Tibial nerve (tissue), 4 donors: ENCODE measurements at regions not wholly inside any gene's neighbourhood (a gene's known extent, or its start where the extent isn't known, plus 50 kb on each side); places are given as distances from the start of the nearest gene placed in this dataset.

Experiments
- EP300 ChIP-seq, 2 donors: sonication (generic); formaldehyde crosslinking; IDR thresholded peaks; one replicate each; pipeline ENCODE4 v1.6.1; 2017; ENCODE audit warnings: antibody characterized with exemption in 2 of 2, mild to moderate bottlenecking in 1 of 2
- POLR2A ChIP-seq, 2 donors: fragments of 450-650 bp; IDR thresholded peaks; one replicate each; pipeline ENCODE4 v1.6.1; 2017; ENCODE audit warnings: antibody characterized with exemption in 2 of 2, mild to moderate bottlenecking in 2 of 2, moderate library complexity in 2 of 2
- TF ChIP-seq, protein P1 (sequence below), 5 experiments: fragments of 200-600 bp in 3 of 5; fragments of 450-650 bp in 2 of 5; sonication (generic) in 3 of 5; IDR thresholded peaks; one replicate each; pipeline ENCODE4 v1.5.1; 2016 to 2019; ENCODE audit warnings: antibody characterized with exemption in 5 of 5, mild to moderate bottlenecking in 3 of 5, moderate library complexity in 2 of 5

GRCh38 chr3:28752290-28752689 lies 403.7 kb upstream of the AZI2 start:
- TF ChIP-seq, protein P1, sequence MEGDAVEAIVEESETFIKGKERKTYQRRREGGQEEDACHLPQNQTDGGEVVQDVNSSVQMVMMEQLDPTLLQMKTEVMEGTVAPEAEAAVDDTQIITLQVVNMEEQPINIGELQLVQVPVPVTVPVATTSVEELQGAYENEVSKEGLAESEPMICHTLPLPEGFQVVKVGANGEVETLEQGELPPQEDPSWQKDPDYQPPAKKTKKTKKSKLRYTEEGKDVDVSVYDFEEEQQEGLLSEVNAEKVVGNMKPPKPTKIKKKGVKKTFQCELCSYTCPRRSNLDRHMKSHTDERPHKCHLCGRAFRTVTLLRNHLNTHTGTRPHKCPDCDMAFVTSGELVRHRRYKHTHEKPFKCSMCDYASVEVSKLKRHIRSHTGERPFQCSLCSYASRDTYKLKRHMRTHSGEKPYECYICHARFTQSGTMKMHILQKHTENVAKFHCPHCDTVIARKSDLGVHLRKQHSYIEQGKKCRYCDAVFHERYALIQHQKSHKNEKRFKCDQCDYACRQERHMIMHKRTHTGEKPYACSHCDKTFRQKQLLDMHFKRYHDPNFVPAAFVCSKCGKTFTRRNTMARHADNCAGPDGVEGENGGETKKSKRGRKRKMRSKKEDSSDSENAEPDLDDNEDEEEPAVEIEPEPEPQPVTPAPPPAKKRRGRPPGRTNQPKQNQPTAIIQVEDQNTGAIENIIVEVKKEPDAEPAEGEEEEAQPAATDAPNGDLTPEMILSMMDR (IDR thresholded peaks at IDR 0.05): no peak
- no peak for TF ChIP-seq POLR2A (IDR thresholded peaks at IDR 0.05)
- no peak for TF ChIP-seq EP300 (IDR thresholded peaks at IDR 0.05)
